ENCODE measurements at regions not wholly inside any gene's neighbourhood (a gene's known extent, or its start where the extent isn't known, plus 50 kb on each side); places are given as distances from the start of the nearest gene placed in this dataset.
"Not testable (repeated sequence)": the region's sequence is repeated elsewhere in the genome, so short reads cannot be mapped to it uniquely, and the experiment has no call there.

- Histone ChIP-seq H3K4me3 (no peak overlapping the region), H3K27ac (no peak overlapping the region), H3K9me3 (no peaks in the 10 kb centered on the region), H3K4me1 (no peaks in the 10 kb centered on the region), H3K4me2 (peak overlapping the region; percentile 62)
- ATAC-seq, result no peak
- ChIA-PET CTCF (no interaction called here), POLR2A (no interaction called here)
- no peak for DNase-seq (ENCODE audit: low read depth in 1 of 2, low spot score in 1 of 2)
- TF ChIP-seq E2F6 (IDR thresholded peaks at IDR 0.05; ENCODE audit: borderline replicate concordance, low read depth) (no peak), RAD21 (conservative IDR thresholded peaks at IDR 0.05 in 1 of 2, IDR thresholded peaks at IDR 0.05 in 1 of 2) (no peak), PBX3 (IDR thresholded peaks at IDR 0.05) (no peak), TP53 (CRISPR knock-in tag; IDR thresholded peaks at IDR 0.05) (no peak), PHF8 (IDR thresholded peaks at IDR 0.05; ENCODE audit: borderline replicate concordance, low read depth) (no peak), MAZ (IDR thresholded peaks at IDR 0.05; ENCODE audit: borderline replicate concordance, low read depth, low read length) (no peak), USF2 (IDR thresholded peaks at IDR 0.05) (no peak), REST (IDR thresholded peaks at IDR 0.05) (no peak), GATA3 (IDR thresholded peaks at IDR 0.05; ENCODE audit: borderline replicate concordance) (no peak), JUNB (IDR thresholded peaks at IDR 0.05) (no peak), SREBF2 (IDR thresholded peaks at IDR 0.05) (no peak), ZFP36 (IDR thresholded peaks at IDR 0.05; ENCODE audit: borderline replicate concordance, partially characterized antibody) (no peak), NFE2L2 (conservative IDR thresholded peaks at IDR 0.05; ENCODE audit: low read length) (no peak), FOSB (CRISPR knock-in tag; IDR thresholded peaks at IDR 0.05) (no peak)
- FAIRE-seq, result no peak
- 68% methylated on average over 11 of the region's 11 CpGs for WGBS (ENCODE audit: missing lambda C conversion rate)
Measured at GRCh38 chr6:168851460-168852375, 401.9 kb downstream of the THBS2 start.

GRCh38 chr6:168850027-168850736, 403.5 kb downstream of the THBS2 start:
- H3K4me2 ChIP-seq; H3K9me3 ChIP-seq; POLR2A ChIA-PET; FAIRE-seq; H3K27ac ChIP-seq; ATAC-seq; CTCF ChIA-PET; H3K4me3 ChIP-seq; H3K4me1 ChIP-seq; DNase-seq (ENCODE audit: low read depth in 1 of 2, low spot score in 1 of 2): not testable (repeated sequence)
- 84% methylated on average over 6 of the region's 26 CpGs for WGBS (ENCODE audit: missing lambda C conversion rate)

- ATAC-seq (no peak), FAIRE-seq (no peak), DNase-seq (ENCODE audit: low read depth in 1 of 2, low spot score in 1 of 2) (no peak)
- WGBS (ENCODE audit: missing lambda C conversion rate), result 0% methylated on average over 1 of the region's 8 CpGs
- no peaks in the 10 kb centered on the region for H3K4me1 ChIP-seq
- POLR2A ChIA-PET, result no interaction called here
- no peaks in the 10 kb centered on the region for H3K9me3 ChIP-seq
- no peak overlapping the region for H3K4me3 ChIP-seq
- H3K4me2 ChIP-seq, result no peak overlapping the region
- H3K27ac ChIP-seq, result no peak overlapping the region
- TF ChIP-seq RAD21 (conservative IDR thresholded peaks at IDR 0.05 in 1 of 2, IDR thresholded peaks at IDR 0.05 in 1 of 2), result no peak
- no peak for TF ChIP-seq MAFK (IDR thresholded peaks at IDR 0.05; ENCODE audit: partially characterized antibody)
- TF ChIP-seq E2F6 (IDR thresholded peaks at IDR 0.05; ENCODE audit: borderline replicate concordance, low read depth), result no peak
- CTCF ChIA-PET, result no interaction called here
Measured at GRCh38 chr6:168849459-168849858, 404.2 kb downstream of the THBS2 start.

Data from A549 (cell line).